Neural cell (in vitro differentiated cells): ENCODE measurements at regions not wholly inside any gene's neighbourhood (a gene's known extent, or its start where the extent isn't known, plus 50 kb on each side); places are given as distances from the start of the nearest gene placed in this dataset.

Experiments used
- H2AFZ ChIP-seq: fragments of 200-600, 300-800 bp; sonication (generic), shearing (Covaris generic); 2 replicates; pipeline ENCODE4 v1.6.0; 2014; ENCODE audit warnings: low read depth, mild to moderate bottlenecking, antibody characterized with exemption, low read length, moderate library complexity
- H3F3A ChIP-seq: fragments of 200-600 bp; shearing (Covaris generic); 2 replicates; pipeline ENCODE4 v1.6.1; 2016; ENCODE audit warnings: mild to moderate bottlenecking, moderate library complexity, mixed read lengths, antibody characterized with exemption, low read length; ENCODE audit not compliant: insufficient read depth, poor library complexity, severe bottlenecking
- H3K27ac ChIP-seq: fragments of 200-600, 300-800 bp; sonication (generic), shearing (Covaris generic); 2 replicates; pipeline ENCODE4 v1.5.1; 2014; ENCODE audit warnings: mild to moderate bottlenecking, low read length, moderate library complexity
- H3K27me3 ChIP-seq: fragments of 300-800, 200-600 bp; sonication (generic), shearing (Covaris generic); 2 replicates; pipeline ENCODE4 v1.6.0; 2014; ENCODE audit warnings: mild to moderate bottlenecking, low read depth, low read length, moderate library complexity; ENCODE audit not compliant: insufficient read depth
- H3K36me3 ChIP-seq: fragments of 300-800, 200-600 bp; sonication (generic), shearing (Covaris generic); 2 replicates; pipeline ENCODE4 v1.5.1; 2014; ENCODE audit warnings: mild to moderate bottlenecking, antibody characterized with exemption, low read length, moderate library complexity; ENCODE audit not compliant: insufficient read depth
- H3K4me2 ChIP-seq: fragments of 300-800, 200-600 bp; sonication (generic), shearing (Covaris generic); 2 replicates; pipeline ENCODE4 v1.6.0; 2014; ENCODE audit warnings: mild to moderate bottlenecking, low read length
- H3K4me3 ChIP-seq: fragments of 300-800, 200-600 bp; sonication (generic), shearing (Covaris generic); 2 replicates; pipeline ENCODE4 v1.5.1; 2014; ENCODE audit warnings: mild to moderate bottlenecking, low read length, moderate library complexity
- H3K79me2 ChIP-seq: fragments of 200-600 bp; shearing (Covaris generic); replicated peaks from 2 replicates; pipeline ENCODE4 v1.6.0; 2014; ENCODE audit warnings: mild to moderate bottlenecking, low read length, moderate library complexity; ENCODE audit not compliant: insufficient read depth
- H3K9ac ChIP-seq: fragments of 300-800, 200-600 bp; sonication (generic), shearing (Covaris generic); 2 replicates; pipeline ENCODE4 v1.6.1; 2016; ENCODE audit warnings: mild to moderate bottlenecking, low read length, mixed read lengths
- H3K9me2 ChIP-seq: fragments of 200-600 bp; shearing (Covaris generic); 2 replicates; pipeline ENCODE4 v1.6.1; 2016; ENCODE audit warnings: mild to moderate bottlenecking, low read length, mixed read lengths; ENCODE audit not compliant: insufficient read depth
- H3K9me3 ChIP-seq: fragments of 200-600, 300-800 bp; sonication (generic), shearing (Covaris generic); 2 replicates; pipeline ENCODE4 v1.6.1; 2016; ENCODE audit warnings: mild to moderate bottlenecking, mixed run types, low read length, moderate library complexity, mixed read lengths
- H4K20me1 ChIP-seq: fragments of 200-600 bp; shearing (Covaris generic); 2 replicates; pipeline ENCODE4 v1.6.1; 2016; ENCODE audit warnings: mild to moderate bottlenecking, mixed run types; ENCODE audit not compliant: insufficient read depth
- CTCF ChIP-seq: fragments of 450-650 bp; IDR thresholded peaks from 2 replicates; pipeline ENCODE4 v1.5.1; 2014; ENCODE audit warnings: antibody characterized with exemption, mild to moderate bottlenecking, moderate library complexity; ENCODE audit not compliant: poor library complexity, severe bottlenecking
- EP300 ChIP-seq: fragments of 450-650 bp; conservative IDR thresholded peaks from 2 replicates; pipeline ENCODE4 v1.6.1; 2014; ENCODE audit warnings: antibody characterized with exemption, mild to moderate bottlenecking, moderate library complexity; ENCODE audit not compliant: poor library complexity, severe bottlenecking
- EZH2 ChIP-seq: fragments of 200-600, 300-800 bp; shearing (Covaris generic), sonication (generic); IDR thresholded peaks from 2 replicates; pipeline ENCODE4 v1.6.1; 2014; ENCODE audit warnings: antibody characterized with exemption, low read length, borderline replicate concordance, mild to moderate bottlenecking; ENCODE audit not compliant: insufficient read depth, poor library complexity, severe bottlenecking
- MXI1 ChIP-seq: fragments of 450-650 bp; conservative IDR thresholded peaks from 2 replicates; pipeline ENCODE4 v1.6.1; 2014; ENCODE audit warnings: antibody characterized with exemption, mild to moderate bottlenecking; ENCODE audit not compliant: poor library complexity, severe bottlenecking
- POLR2AphosphoS5 ChIP-seq: IDR thresholded peaks from 2 replicates; pipeline ENCODE4 v1.6.1; 2012
- RAD21 ChIP-seq: fragments of 450-650 bp; conservative IDR thresholded peaks from 2 replicates; pipeline ENCODE4 v1.6.1; 2014; ENCODE audit warnings: antibody characterized with exemption, mild to moderate bottlenecking, moderate library complexity
- REST ChIP-seq: IDR thresholded peaks from 2 replicates; pipeline ENCODE4 v1.6.1; 2012; ENCODE audit warnings: borderline replicate concordance
- SMC3 ChIP-seq: fragments of 450-650 bp; conservative IDR thresholded peaks from 2 replicates; pipeline ENCODE4 v1.6.1; 2014; ENCODE audit warnings: antibody characterized with exemption, mild to moderate bottlenecking, moderate library complexity; ENCODE audit not compliant: poor library complexity
- TAF1 ChIP-seq: IDR thresholded peaks from 2 replicates; pipeline ENCODE4 v1.6.1; 2012; ENCODE audit warnings: low read depth

- Histone ChIP-seq H3K9me2 (no peaks in the 10 kb centered on the region), H3K27me3 (no peaks in the 10 kb centered on the region), H3K4me2 (no peak overlapping the region), H3K27ac (no peak overlapping the region), H3F3A (no peaks in the 10 kb centered on the region), H3K36me3 (no peaks in the 10 kb centered on the region), H3K4me3 (no peak overlapping the region), H3K79me2 (no peaks in the 10 kb centered on the region), H4K20me1 (no peaks in the 10 kb centered on the region), H2AFZ (no peak overlapping the region), H3K9me3 (no peaks in the 10 kb centered on the region), H3K9ac (no peak overlapping the region)
- TF ChIP-seq RAD21 (no peak), TAF1 (no peak), REST (no peak)
Measured at GRCh38 chr4:181146051-181146450, 1097.2 kb upstream of the TENM3 start.

DNA sequence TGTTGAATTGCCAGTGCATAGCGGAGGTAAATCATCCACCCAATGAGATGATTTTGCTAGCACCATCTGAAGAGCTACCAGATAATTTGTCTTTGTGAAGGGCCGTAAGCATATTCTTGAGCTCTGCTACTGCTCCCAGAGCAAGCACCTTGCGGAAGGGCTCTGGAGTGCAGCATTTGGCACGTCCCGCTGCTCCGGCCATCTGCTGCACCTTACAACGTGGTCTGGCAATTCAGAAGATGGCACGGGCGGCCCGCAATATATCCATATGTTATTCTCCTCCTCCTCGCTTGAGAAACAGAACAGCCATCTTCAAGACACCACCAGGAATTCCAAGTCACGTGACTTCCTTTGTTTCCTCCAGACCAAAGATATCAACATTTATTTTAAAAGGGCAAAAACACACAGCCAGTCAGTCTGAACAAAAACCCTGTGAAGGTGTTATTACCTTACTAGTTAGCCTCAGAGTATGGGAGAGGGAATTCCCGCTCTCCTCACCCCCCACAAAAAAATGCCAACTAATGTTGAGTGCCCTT, 1095.7 kb upstream of the TENM3 start:
- Histone ChIP-seq H3K9ac (no peak overlapping the region), H3K36me3 (no peaks in the 10 kb centered on the region), H2AFZ (no peak overlapping the region), H3K4me3 (no peak overlapping the region), H4K20me1 (no peaks in the 10 kb centered on the region), H3F3A (no peaks in the 10 kb centered on the region), H3K9me2 (no peaks in the 10 kb centered on the region), H3K27me3 (no peaks in the 10 kb centered on the region), H3K4me2 (no peak overlapping the region), H3K79me2 (no peaks in the 10 kb centered on the region), H3K9me3 (no peaks in the 10 kb centered on the region), H3K27ac (no peak overlapping the region)
- TF ChIP-seq SMC3 (no peak), EZH2 (no peak), RAD21 (no peak), REST (no peak), EP300 (no peak), POLR2AphosphoS5 (no peak), MXI1 (no peak), CTCF (no peak), TAF1 (no peak)
